BE2C (cell line): ENCODE measurements at regions not wholly inside any gene's neighbourhood (a gene's known extent, or its start where the extent isn't known, plus 50 kb on each side); places are given as distances from the start of the nearest gene placed in this dataset.

Source experiments
- DNase-seq: peaks from one replicate; pipeline ENCODE4 v3.0.0-alpha.2; 2020
- H3K27me3 ChIP-seq: fragments of 250-450 bp; sonication (Bioruptor Pico); 2 replicates; pipeline ENCODE4 v1.5.1; 2020; ENCODE audit warnings: mild to moderate bottlenecking
- H3K36me3 ChIP-seq: fragments of 250-450 bp; sonication (Bioruptor Pico); 2 replicates; pipeline ENCODE4 v1.5.1; 2020; ENCODE audit warnings: mild to moderate bottlenecking
- H3K4me1 ChIP-seq: fragments of 250-450 bp; sonication (Bioruptor Pico); 2 replicates; pipeline ENCODE4 v1.5.1; 2020
- H3K4me3 ChIP-seq: 2 replicates; pipeline ENCODE4 v1.5.1; 2011; ENCODE audit warnings: low read depth, low read length
- H3K9me3 ChIP-seq: fragments of 250-450 bp; sonication (Bioruptor Pico); 2 replicates; pipeline ENCODE4 v1.5.1; 2020
- CTCF ChIP-seq: IDR thresholded peaks from 2 replicates; pipeline ENCODE4 v1.5.1; 2012; ENCODE audit warnings: mild to moderate bottlenecking, low read depth, low read length

DNA sequence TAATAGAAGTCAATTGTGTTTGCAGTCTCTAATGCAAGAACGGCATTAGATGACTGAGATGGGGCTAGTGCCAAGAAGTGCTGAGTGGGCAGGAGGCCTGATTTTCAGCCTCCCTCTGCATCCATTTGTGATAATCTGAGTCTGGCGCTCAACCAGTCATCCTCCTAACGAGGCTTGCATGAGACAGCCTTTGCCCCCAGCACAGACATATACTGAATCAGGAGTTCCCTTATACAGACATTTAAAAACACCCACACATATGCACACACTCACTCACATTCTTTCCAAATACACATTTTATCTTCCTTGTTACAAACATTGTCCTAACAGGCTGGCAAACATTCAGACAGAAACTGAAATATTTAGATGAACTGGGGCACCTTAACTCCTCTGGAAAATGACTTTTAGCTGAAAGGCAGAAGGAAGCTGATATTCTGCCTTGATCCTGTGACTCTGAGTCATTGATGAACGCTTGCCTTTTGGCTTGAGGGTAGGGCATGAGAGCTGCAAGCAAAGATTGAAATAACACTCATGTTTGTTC, 562.3 kb downstream of the DHX35 start:
- Histone ChIP-seq H3K27me3 (no peaks in the 10 kb centered on the region), H3K36me3 (no peaks in the 10 kb centered on the region), H3K4me3 (no peak overlapping the region), H3K9me3 (no peaks in the 10 kb centered on the region), H3K4me1 (no peaks in the 10 kb centered on the region; the same call in 1 of the 2 replicates)
- TF ChIP-seq CTCF, result no peak
- DNase-seq, result no peak

- no peaks in the 10 kb centered on the region for H3K9me3 ChIP-seq
- H3K36me3 ChIP-seq, result no peaks in the 10 kb centered on the region
- no peak overlapping the region for H3K4me3 ChIP-seq
- H3K27me3 ChIP-seq, result no peaks in the 10 kb centered on the region
- no peak for TF ChIP-seq CTCF
- DNase-seq, result no peak
- H3K4me1 ChIP-seq, result no peaks in the 10 kb centered on the region; the same call in 1 of the 2 replicates
Observed at GRCh38 chr20:39523405-39523804, 561.3 kb downstream of the DHX35 start.

DNA sequence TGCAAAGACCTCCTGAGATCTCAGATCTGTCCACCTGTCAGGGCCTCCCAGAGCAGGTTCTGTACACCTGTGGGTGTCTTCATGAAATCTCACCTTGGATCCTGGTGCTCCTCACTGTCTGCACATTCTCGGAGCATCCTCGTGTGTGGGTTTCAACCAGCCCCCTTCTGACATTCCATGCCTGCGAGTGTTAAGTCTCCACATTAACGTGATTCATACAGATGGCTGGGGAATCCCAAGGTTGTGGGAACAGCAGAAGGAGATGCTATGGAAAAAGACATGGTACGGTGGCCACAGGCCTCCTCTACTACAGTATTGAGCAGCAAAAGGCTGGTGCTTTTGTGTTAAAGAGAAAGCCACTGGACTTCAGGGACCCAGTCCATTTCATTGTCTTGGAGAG, 556.5 kb downstream of the DHX35 start:
- no peaks in the 10 kb centered on the region for H3K9me3 ChIP-seq
- no peak for DNase-seq
- H3K36me3 ChIP-seq, result no peaks in the 10 kb centered on the region
- TF ChIP-seq CTCF, result no peak
- H3K4me3 ChIP-seq, result no peak overlapping the region
- H3K4me1 ChIP-seq, result no peaks in the 10 kb centered on the region
- H3K27me3 ChIP-seq, result no peaks in the 10 kb centered on the region

- Histone ChIP-seq H3K4me1 (no peaks in the 10 kb centered on the region), H3K36me3 (no peaks in the 10 kb centered on the region), H3K27me3 (no peaks in the 10 kb centered on the region), H3K4me3 (no peak overlapping the region), H3K9me3 (no peaks in the 10 kb centered on the region)
- no peak for TF ChIP-seq CTCF
- no peak for DNase-seq
Observed at GRCh38 chr20:39516964-39517363, 554.8 kb downstream of the DHX35 start.

DNA sequence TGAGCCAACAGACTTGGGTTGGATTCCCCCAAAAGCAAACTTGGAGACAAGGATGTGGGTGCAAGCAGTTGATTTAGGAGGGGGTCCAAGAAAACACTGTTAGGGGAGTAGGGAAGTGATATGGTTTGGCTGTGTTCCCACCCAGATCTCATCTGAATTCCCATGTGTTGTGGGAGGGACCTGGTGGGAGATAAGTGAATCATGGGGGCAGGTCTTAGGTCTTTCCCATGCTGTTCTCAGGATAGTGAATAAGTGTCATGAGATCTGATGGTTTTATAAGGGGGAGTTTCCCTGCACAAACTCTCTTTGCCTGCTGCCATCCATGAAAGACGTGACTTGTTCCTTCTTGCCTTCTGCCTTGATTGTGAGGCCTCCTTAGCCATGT, 542.6 kb downstream of the DHX35 start:
- no peak for DNase-seq
- no peaks in the 10 kb centered on the region for H3K27me3 ChIP-seq
- no peaks in the 10 kb centered on the region for H3K36me3 ChIP-seq
- no peaks in the 10 kb centered on the region; the same call in 1 of the 2 replicates for H3K9me3 ChIP-seq
- H3K4me1 ChIP-seq, result no peaks in the 10 kb centered on the region
- no peak overlapping the region for H3K4me3 ChIP-seq
- TF ChIP-seq CTCF, result no peak

- Histone ChIP-seq H3K4me1 (no peaks in the 10 kb centered on the region), H3K4me3 (no peak overlapping the region), H3K27me3 (no peaks in the 10 kb centered on the region), H3K36me3 (no peaks in the 10 kb centered on the region), H3K9me3 (no peaks in the 10 kb centered on the region; the same call in 1 of the 2 replicates)
- DNase-seq, result no peak
- TF ChIP-seq CTCF, result no peak
Observed at GRCh38 chr20:39503902-39504709, 542.0 kb downstream of the DHX35 start.
